HepG2 (cell line): ENCODE measurements at regions not wholly inside any gene's neighbourhood (a gene's known extent, or its start where the extent isn't known, plus 50 kb on each side); places are given as distances from the start of the nearest gene placed in this dataset.

Source experiments
- ATAC-seq: fragments of 200-7000 bp; cut with Tn5 transposase; 3 replicates; pipeline ENCODE4 v1.9.1; 2020; ENCODE audit warnings: mild to moderate bottlenecking, moderate library complexity
- BruUV-seq: library from RNA; stranded (reverse); fragments of 400-500 nt; replicated peaks from 2 replicates; lab custom pipeline; 2021; lab: Mats Ljungman, UMichigan
- CTCF ChIA-PET: fragments of 300-600 bp; formaldehyde crosslinking; extraction: SDS; loops from one replicate; lab custom pipeline; 2021; ENCODE audit warnings: low total read pairs, inconsistent platforms, low intra/inter-chr PET ratio; lab: Yijun Ruan, JAX
- POLR2A ChIA-PET: fragments of 350-600 bp; sonication (Branson Sonifier 250); formaldehyde crosslinking; loops from one replicate; lab custom pipeline; 2020; ENCODE audit warnings: antibody characterized with exemption, inconsistent platforms; lab: Yijun Ruan, JAX
- DNase-seq: peaks from one replicate; pipeline ENCODE4 v3.0.0-alpha.2; 2015; ENCODE audit warnings: low spot score
- FAIRE-seq: peaks from 3 replicates; lab custom pipeline; 2011; peaks lifted over from hg19 to GRCh38; lab: Jason Lieb, UNC
- H2AFZ ChIP-seq: one replicate; pipeline ENCODE4 v1.6.1; 2011; ENCODE audit warnings: low read length, inconsistent platforms
- H3K27ac ChIP-seq: fragments of 300-600 bp; 3 replicates; pipeline ENCODE4 v1.8.0; 2011; ENCODE audit warnings: mixed run types, mild to moderate bottlenecking, mixed read lengths, low read length, inconsistent platforms; ENCODE audit not compliant: insufficient read depth; ENCODE audit errors: extremely low read length
- H3K27me3 ChIP-seq, 2 experiments: fragments of 200-600 bp in 1 of 2; 2 replicates in 1 of 2; 3 replicates in 1 of 2; pipeline versions ENCODE4 v1.6.0 to v1.8.0; 2011; ENCODE audit warnings: low read length in 2 of 2, mild to moderate bottlenecking in 2 of 2, moderate library complexity in 2 of 2, inconsistent platforms in 1 of 2; ENCODE audit not compliant: insufficient read depth in 2 of 2, control insufficient read depth in 1 of 2
- H3K36me3 ChIP-seq, 2 experiments: fragments of 200-600 bp in 1 of 2; replicated peaks in 1 of 2; 2 replicates in 1 of 2; 3 replicates in 1 of 2; pipeline versions ENCODE4 v1.5.1 to v1.8.0; 2011; ENCODE audit warnings: low read length in 2 of 2, inconsistent platforms in 1 of 2; ENCODE audit not compliant: insufficient read depth in 2 of 2, control insufficient read depth in 1 of 2
- H3K4me1 ChIP-seq: 2 replicates; pipeline ENCODE4 v1.5.1; 2012; ENCODE audit warnings: low read length, inconsistent platforms; ENCODE audit not compliant: insufficient read depth
- H3K4me2 ChIP-seq: 2 replicates; pipeline ENCODE4 v1.6.0; 2011; ENCODE audit warnings: low read depth, low read length, inconsistent platforms
- H3K4me3 ChIP-seq, 3 experiments: fragments of 200-600 bp in 1 of 3; sonication (generic), shearing (Covaris generic) in 1 of 3; replicated peaks in 1 of 3; 2 replicates each; pipeline ENCODE4 v1.5.1; 2011 to 2016; ENCODE audit warnings: low read length in 3 of 3, inconsistent platforms in 2 of 3, low read depth in 2 of 3, mild to moderate bottlenecking in 2 of 3, control low read depth in 1 of 3, mixed read lengths in 1 of 3; ENCODE audit not compliant: insufficient read depth in 1 of 3
- H3K79me2 ChIP-seq: one replicate; pipeline ENCODE4 v1.6.1; 2011; ENCODE audit warnings: low read length, inconsistent platforms; ENCODE audit not compliant: insufficient read depth
- H3K9ac ChIP-seq: 2 replicates; pipeline ENCODE4 v1.6.0; 2011; ENCODE audit warnings: mild to moderate bottlenecking, low read depth, low read length, inconsistent platforms; ENCODE audit not compliant: insufficient read depth
- H3K9me3 ChIP-seq: 2 replicates; pipeline ENCODE4 v1.5.1; 2012; ENCODE audit warnings: mild to moderate bottlenecking, low read length
- H4K20me1 ChIP-seq: 2 replicates; pipeline ENCODE4 v1.6.0; 2011; ENCODE audit warnings: inconsistent platforms, mild to moderate bottlenecking, low read length, moderate library complexity; ENCODE audit not compliant: insufficient read depth
- ELK4 ChIP-seq: sonication (generic); formaldehyde crosslinking; IDR thresholded peaks from 2 replicates; pipeline ENCODE4 v1.9.0; 2021; ENCODE audit warnings: missing genetic modification reagents, borderline replicate concordance
- FOXK2 ChIP-seq: fragments of 450-650 bp; IDR thresholded peaks from 2 replicates; pipeline ENCODE4 v1.6.1; 2016
- GPN1 ChIP-seq: sonication (generic); formaldehyde crosslinking; IDR thresholded peaks from 2 replicates; pipeline ENCODE4 v1.5.1; 2020; ENCODE audit warnings: missing genetic modification reagents, borderline replicate concordance
- NFE2 ChIP-seq: sonication (generic); formaldehyde crosslinking; IDR thresholded peaks from 2 replicates; pipeline ENCODE4 v1.4.0; 2020; ENCODE audit warnings: missing genetic modification reagents
- SNAI1 ChIP-seq: sonication (generic); formaldehyde crosslinking; IDR thresholded peaks from 2 replicates; pipeline ENCODE4 v1.5.0; 2020; ENCODE audit warnings: mild to moderate bottlenecking, missing genetic modification reagents, borderline replicate concordance
- ZNF20 ChIP-seq: sonication (generic); formaldehyde crosslinking; IDR thresholded peaks from 2 replicates; pipeline ENCODE4 v1.4.0; 2020; ENCODE audit warnings: mild to moderate bottlenecking, moderate library complexity, missing genetic modification reagents
- ZNF350 ChIP-seq: sonication (generic); formaldehyde crosslinking; IDR thresholded peaks from 2 replicates; pipeline ENCODE4 v1.4.0; 2020; ENCODE audit warnings: mild to moderate bottlenecking, low read depth, missing genetic modification reagents, borderline replicate concordance
- ZNF605 ChIP-seq: sonication (generic); formaldehyde crosslinking; IDR thresholded peaks from 2 replicates; pipeline ENCODE4 v1.8.0; 2022; ENCODE audit warnings: mild to moderate bottlenecking, missing genetic modification reagents
- WGBS: methylation state at CpG from one replicate; pipeline ENCODE4 v1.1.6; 2017; ENCODE audit warnings: low lambda C conversion rate; 5-methylcytosine and 5-hydroxymethylcytosine counted together
- in situ Hi-C: cut with HindIII; loops from 2 replicates; pipeline ENCODE4 v1.10.0; 2017; ENCODE audit warnings: low pct_unique_long_range_greater_than_20kb; ENCODE audit not compliant: extremely low pct_ligation_motif_present
- intact Hi-C: fragments of 100-400 bp; cut with micrococcal nuclease; formaldehyde crosslinking; loops from one replicate; pipeline ENCODE4 v1.10.0; 2022; ENCODE audit not compliant: unreplicated experiment

DNA sequence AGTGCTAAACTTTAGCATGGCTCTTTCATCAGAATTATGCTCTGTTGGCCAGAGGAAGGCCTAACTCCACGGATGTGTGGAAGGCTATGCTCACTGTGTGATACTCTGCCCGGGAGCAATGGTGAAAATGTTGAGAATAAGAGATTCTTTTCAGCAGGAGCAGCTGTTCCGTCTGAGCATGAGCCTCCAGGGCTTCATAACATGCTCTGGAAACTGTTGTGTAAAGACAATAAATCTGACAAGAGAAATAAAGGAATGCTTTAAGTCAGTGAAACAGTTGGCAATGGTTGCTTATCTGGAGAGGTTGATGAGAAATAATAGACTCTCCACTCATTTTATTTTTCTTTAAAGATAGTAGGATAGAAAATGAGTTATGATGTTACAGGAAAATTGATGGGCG is 269.8 kb downstream of the DIPK2A start:
- no peaks in the 10 kb centered on the region for H4K20me1 ChIP-seq
- FAIRE-seq (no peak), ATAC-seq (no peak), DNase-seq (no peak)
- no peaks in the 10 kb centered on the region for H3K9me3 ChIP-seq
- TF ChIP-seq ZNF350 (CRISPR knock-in tag) (no peak), SNAI1 (CRISPR knock-in tag) (no peak), NFE2 (no peak)
- no peaks in the 10 kb centered on the region for H3K4me1 ChIP-seq
- no TSS peak for BruUV-seq
- ChIA-PET CTCF (no interaction called here), POLR2A (no interaction called here)
- in situ Hi-C loops (no loop called here), intact Hi-C loops (no loop called here)
- no peaks in the 10 kb centered on the region for H3K36me3 ChIP-seq
- H2AFZ ChIP-seq, result no peak overlapping the region
- no peak overlapping the region for H3K27ac ChIP-seq
- 2% methylated on average over 4 of the region's 4 CpGs for WGBS
- no peak overlapping the region for H3K9ac ChIP-seq
- H3K27me3 ChIP-seq, result no peaks in the 10 kb centered on the region
- H3K4me3 ChIP-seq, result no peak overlapping the region
- no peak overlapping the region for H3K4me2 ChIP-seq
- H3K79me2 ChIP-seq, result no peaks in the 10 kb centered on the region

GRCh38 chr3:144242747-144243146 is 271.1 kb downstream of the DIPK2A start:
- TF ChIP-seq ZNF20 (CRISPR knock-in tag) (no peak), GPN1 (CRISPR knock-in tag) (no peak), ELK4 (no peak), FOXK2 (no peak), ZNF605 (CRISPR knock-in tag) (no peak)
- FAIRE-seq (no peak), DNase-seq (no peak), ATAC-seq (no peak)
- intact Hi-C loops (no loop called here), in situ Hi-C loops (no loop called here)
- 31% methylated on average over 2 of the region's 2 CpGs for WGBS
- Histone ChIP-seq H3K36me3 (no peaks in the 10 kb centered on the region), H3K9me3 (no peaks in the 10 kb centered on the region), H3K27ac (no peak overlapping the region), H3K79me2 (no peaks in the 10 kb centered on the region), H3K4me3 (no peak overlapping the region), H2AFZ (no peak overlapping the region), H3K4me2 (no peak overlapping the region), H3K27me3 (no peaks in the 10 kb centered on the region), H3K9ac (no peak overlapping the region), H3K4me1 (no peaks in the 10 kb centered on the region), H4K20me1 (no peaks in the 10 kb centered on the region)
- POLR2A ChIA-PET, result no interaction called here
- CTCF ChIA-PET, result no interaction called here
- BruUV-seq, result no TSS peak
